SK-N-SH treated with all-trans-retinoic acid at 6 μM for 48 hours (cell line): ENCODE measurements at regions not wholly inside any gene's neighbourhood (a gene's known extent, or its start where the extent isn't known, plus 50 kb on each side); places are given as distances from the start of the nearest gene placed in this dataset.

ENCODE experiments used
- ATAC-seq: fragments of 200-7000 bp; cut with Tn5 transposase; 3 replicates; pipeline ENCODE4 v1.9.1; 2020; ENCODE audit warnings: mild to moderate bottlenecking, moderate library complexity
- ARNTL ChIP-seq: fragments of 450-650 bp; formaldehyde crosslinking; IDR thresholded peaks from 2 replicates; pipeline ENCODE4 v1.5.0; 2020; ENCODE audit warnings: low read depth, mild to moderate bottlenecking, moderate library complexity, borderline replicate concordance
- BACH2 ChIP-seq: fragments of 250-450 bp; sonication (Bioruptor Pico); IDR thresholded peaks from 2 replicates; pipeline ENCODE4 v1.9.0; 2021; ENCODE audit warnings: mild to moderate bottlenecking, borderline replicate concordance
- ESRRG ChIP-seq: fragments of 250-450 bp; sonication (Bioruptor Pico); IDR thresholded peaks from 2 replicates; pipeline ENCODE4 v1.6.1; 2021; ENCODE audit warnings: mild to moderate bottlenecking
- GLIS3 ChIP-seq: fragments of 250-450 bp; sonication (Bioruptor Pico); IDR thresholded peaks from 2 replicates; pipeline ENCODE4 v1.5.0; 2020; ENCODE audit warnings: mild to moderate bottlenecking, moderate library complexity
- ISL1 ChIP-seq: fragments of 250-450 bp; sonication (Bioruptor Pico); IDR thresholded peaks from 2 replicates; pipeline ENCODE4 v2.1.2; 2022; ENCODE audit warnings: mild to moderate bottlenecking, moderate library complexity
- PPARA ChIP-seq: fragments of 250-450 bp; sonication (Bioruptor Pico); IDR thresholded peaks from 2 replicates; pipeline ENCODE4 v1.5.0; 2020; ENCODE audit warnings: mild to moderate bottlenecking, borderline replicate concordance
- RARB ChIP-seq: fragments of 250-450 bp; sonication (Bioruptor Pico); IDR thresholded peaks from 2 replicates; pipeline ENCODE4 v1.8.0; 2021; ENCODE audit warnings: mild to moderate bottlenecking, moderate library complexity
- SNAI2 ChIP-seq: fragments of 250-450 bp; sonication (Bioruptor Pico); IDR thresholded peaks from 2 replicates; pipeline ENCODE4 v1.5.0; 2020; ENCODE audit warnings: mild to moderate bottlenecking, moderate library complexity
- TCF4 ChIP-seq: fragments of 250-450 bp; sonication (Bioruptor Pico); IDR thresholded peaks from 2 replicates; pipeline ENCODE4 v1.8.0; 2021; ENCODE audit warnings: mild to moderate bottlenecking, moderate library complexity, borderline replicate concordance
- TOX ChIP-seq: fragments of 250-450 bp; sonication (Bioruptor Pico); IDR thresholded peaks from 2 replicates; pipeline ENCODE4 v1.8.0; 2021; ENCODE audit warnings: mild to moderate bottlenecking, moderate library complexity, borderline replicate concordance
- ZC3H10 ChIP-seq: fragments of 250-450 bp; sonication (Bioruptor Pico); IDR thresholded peaks from 2 replicates; pipeline ENCODE4 v1.5.1; 2021; ENCODE audit warnings: mild to moderate bottlenecking, moderate library complexity
- ZFP3 ChIP-seq: fragments of 250-450 bp; sonication (Bioruptor Pico); IDR thresholded peaks from 2 replicates; pipeline ENCODE4 v1.5.0; 2020; ENCODE audit warnings: mild to moderate bottlenecking, moderate library complexity
- ZNF565 ChIP-seq: fragments of 450-650 bp; formaldehyde crosslinking; conservative IDR thresholded peaks from 2 replicates; pipeline ENCODE4 v1.5.0; 2020; ENCODE audit warnings: low read depth, mild to moderate bottlenecking, moderate library complexity
- ZNF70 ChIP-seq: fragments of 450-650 bp; formaldehyde crosslinking; IDR thresholded peaks from 2 replicates; pipeline ENCODE4 v1.5.0; 2020; ENCODE audit warnings: mild to moderate bottlenecking, moderate library complexity
- TF ChIP-seq, protein P1 (sequence below): fragments of 250-450 bp; sonication (Bioruptor Pico); IDR thresholded peaks from 2 replicates; pipeline ENCODE4 v1.5.1; 2020; ENCODE audit warnings: low read depth, mild to moderate bottlenecking, moderate library complexity
- TF ChIP-seq, protein P2 (sequence below): fragments of 250-450 bp; sonication (Bioruptor Pico); IDR thresholded peaks from 2 replicates; pipeline ENCODE4 v1.5.0; 2020; ENCODE audit warnings: mild to moderate bottlenecking, moderate library complexity
- TF ChIP-seq, protein P3 (sequence below): fragments of 250-450 bp; sonication (Bioruptor Pico); IDR thresholded peaks from 2 replicates; pipeline ENCODE4 v1.8.0; 2021; ENCODE audit warnings: low read depth, mild to moderate bottlenecking, moderate library complexity, borderline replicate concordance

DNA sequence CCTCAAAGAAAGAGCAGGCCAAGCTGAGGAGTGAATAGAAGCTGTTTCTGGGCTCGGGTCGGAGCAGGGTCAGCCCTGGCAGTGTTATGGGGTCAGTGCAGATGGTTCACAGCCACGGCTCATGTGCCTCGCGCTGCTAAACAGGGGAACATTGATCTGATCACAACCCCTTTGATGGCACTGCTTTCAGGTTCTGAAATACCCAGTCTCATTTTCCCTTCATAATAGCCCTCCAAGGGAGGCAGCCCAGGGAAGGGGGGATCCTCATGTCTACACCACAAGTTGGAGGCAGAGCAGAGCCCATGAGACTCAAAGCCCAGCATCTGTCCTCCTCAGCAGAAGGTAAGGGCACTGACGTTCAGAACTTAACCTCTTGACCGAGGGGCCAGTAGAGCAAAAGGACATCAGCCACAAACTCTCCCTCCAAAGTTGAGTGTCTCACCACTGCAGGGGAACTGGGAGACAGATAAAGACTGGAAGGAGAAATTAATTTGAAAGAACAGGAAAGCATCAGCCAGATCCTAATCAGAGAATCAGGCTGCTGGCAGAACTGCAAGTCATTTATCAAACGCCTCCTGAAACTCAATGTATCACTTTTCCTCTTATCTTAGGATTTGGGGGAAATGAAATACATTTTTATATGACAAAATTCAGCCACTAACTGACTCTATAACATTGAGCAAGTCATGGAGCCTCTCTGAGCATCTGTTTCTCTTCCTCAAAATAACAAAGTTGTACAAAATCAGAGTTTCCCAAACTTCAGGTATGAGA is 110.6 kb downstream of the SH3TC2 start:
- no peak for ATAC-seq
- TF ChIP-seq ZNF70 (CRISPR knock-in tag) (no peak), RARB (CRISPR knock-in tag) (no peak), ISL1 (CRISPR knock-in tag) (0 out of 2 replicates have a peak, but pooled peaks have one; percentile 26), BACH2 (CRISPR knock-in tag) (no peak)

DNA sequence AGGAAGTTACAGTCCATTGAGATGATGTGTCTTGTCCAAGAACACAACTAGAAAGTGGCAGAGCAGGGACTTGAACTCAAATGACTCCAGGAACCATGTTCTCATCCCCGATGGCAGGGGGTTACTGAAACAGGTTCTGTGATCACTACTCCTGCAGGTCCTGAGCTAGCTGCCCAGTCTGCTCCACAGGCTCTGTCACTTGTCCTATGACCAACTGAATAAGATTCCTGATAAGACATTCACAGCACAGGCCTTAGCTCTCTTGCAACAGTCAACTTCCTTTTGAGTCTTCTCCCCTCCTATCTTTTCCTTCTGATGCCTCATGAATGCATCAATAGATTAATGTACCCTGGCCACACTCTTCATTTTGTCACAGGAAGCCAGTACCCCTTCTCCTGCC is 109.2 kb downstream of the SH3TC2 start:
- TF ChIP-seq TOX (CRISPR knock-in tag) (no peak), PPARA (CRISPR knock-in tag) (no peak), ZC3H10 (CRISPR knock-in tag) (no peak), TCF4 (no peak), ISL1 (CRISPR knock-in tag) (no peak), SNAI2 (CRISPR knock-in tag) (no peak), ARNTL (CRISPR knock-in tag) (no peak), RARB (CRISPR knock-in tag) (no peak), ZNF70 (CRISPR knock-in tag) (no peak), GLIS3 (CRISPR knock-in tag) (no peak), ZFP3 (CRISPR knock-in tag) (no peak), ESRRG (CRISPR knock-in tag) (no peak), ZNF565 (CRISPR knock-in tag) (no peak)
- TF ChIP-seq, protein P1, sequence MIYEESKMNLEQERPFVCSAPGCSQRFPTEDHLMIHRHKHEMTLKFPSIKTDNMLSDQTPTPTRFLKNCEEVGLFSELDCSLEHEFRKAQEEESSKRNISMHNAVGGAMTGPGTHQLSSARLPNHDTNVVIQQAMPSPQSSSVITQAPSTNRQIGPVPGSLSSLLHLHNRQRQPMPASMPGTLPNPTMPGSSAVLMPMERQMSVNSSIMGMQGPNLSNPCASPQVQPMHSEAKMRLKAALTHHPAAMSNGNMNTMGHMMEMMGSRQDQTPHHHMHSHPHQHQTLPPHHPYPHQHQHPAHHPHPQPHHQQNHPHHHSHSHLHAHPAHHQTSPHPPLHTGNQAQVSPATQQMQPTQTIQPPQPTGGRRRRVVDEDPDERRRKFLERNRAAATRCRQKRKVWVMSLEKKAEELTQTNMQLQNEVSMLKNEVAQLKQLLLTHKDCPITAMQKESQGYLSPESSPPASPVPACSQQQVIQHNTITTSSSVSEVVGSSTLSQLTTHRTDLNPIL (CRISPR knock-in tag): no peak
- TF ChIP-seq, protein P2, sequence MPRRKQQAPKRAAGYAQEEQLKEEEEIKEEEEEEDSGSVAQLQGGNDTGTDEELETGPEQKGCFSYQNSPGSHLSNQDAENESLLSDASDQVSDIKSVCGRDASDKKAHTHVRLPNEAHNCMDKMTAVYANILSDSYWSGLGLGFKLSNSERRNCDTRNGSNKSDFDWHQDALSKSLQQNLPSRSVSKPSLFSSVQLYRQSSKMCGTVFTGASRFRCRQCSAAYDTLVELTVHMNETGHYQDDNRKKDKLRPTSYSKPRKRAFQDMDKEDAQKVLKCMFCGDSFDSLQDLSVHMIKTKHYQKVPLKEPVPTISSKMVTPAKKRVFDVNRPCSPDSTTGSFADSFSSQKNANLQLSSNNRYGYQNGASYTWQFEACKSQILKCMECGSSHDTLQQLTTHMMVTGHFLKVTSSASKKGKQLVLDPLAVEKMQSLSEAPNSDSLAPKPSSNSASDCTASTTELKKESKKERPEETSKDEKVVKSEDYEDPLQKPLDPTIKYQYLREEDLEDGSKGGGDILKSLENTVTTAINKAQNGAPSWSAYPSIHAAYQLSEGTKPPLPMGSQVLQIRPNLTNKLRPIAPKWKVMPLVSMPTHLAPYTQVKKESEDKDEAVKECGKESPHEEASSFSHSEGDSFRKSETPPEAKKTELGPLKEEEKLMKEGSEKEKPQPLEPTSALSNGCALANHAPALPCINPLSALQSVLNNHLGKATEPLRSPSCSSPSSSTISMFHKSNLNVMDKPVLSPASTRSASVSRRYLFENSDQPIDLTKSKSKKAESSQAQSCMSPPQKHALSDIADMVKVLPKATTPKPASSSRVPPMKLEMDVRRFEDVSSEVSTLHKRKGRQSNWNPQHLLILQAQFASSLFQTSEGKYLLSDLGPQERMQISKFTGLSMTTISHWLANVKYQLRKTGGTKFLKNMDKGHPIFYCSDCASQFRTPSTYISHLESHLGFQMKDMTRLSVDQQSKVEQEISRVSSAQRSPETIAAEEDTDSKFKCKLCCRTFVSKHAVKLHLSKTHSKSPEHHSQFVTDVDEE: no peak
- TF ChIP-seq, protein P3, sequence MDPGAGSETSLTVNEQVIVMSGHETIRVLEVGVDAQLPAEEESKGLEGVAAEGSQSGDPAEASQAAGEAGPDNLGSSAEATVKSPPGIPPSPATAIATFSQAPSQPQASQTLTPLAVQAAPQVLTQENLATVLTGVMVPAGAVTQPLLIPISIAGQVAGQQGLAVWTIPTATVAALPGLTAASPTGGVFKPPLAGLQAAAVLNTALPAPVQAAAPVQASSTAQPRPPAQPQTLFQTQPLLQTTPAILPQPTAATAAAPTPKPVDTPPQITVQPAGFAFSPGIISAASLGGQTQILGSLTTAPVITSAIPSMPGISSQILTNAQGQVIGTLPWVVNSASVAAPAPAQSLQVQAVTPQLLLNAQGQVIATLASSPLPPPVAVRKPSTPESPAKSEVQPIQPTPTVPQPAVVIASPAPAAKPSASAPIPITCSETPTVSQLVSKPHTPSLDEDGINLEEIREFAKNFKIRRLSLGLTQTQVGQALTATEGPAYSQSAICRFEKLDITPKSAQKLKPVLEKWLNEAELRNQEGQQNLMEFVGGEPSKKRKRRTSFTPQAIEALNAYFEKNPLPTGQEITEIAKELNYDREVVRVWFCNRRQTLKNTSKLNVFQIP: no peak
- no peak for ATAC-seq
